Activated CD8-positive, alpha-beta memory T cell treated with anti-CD3 and anti-CD28 coated beads, Interleukin-2, amount 10 ng/mL, durations not matched to agents 7 days and 5 days (primary cell): ENCODE measurements at regions not wholly inside any gene's neighbourhood (a gene's known extent, or its start where the extent isn't known, plus 50 kb on each side); places are given as distances from the start of the nearest gene placed in this dataset.

Experiments used
- ATAC-seq: fragments of 150-1000 bp; cut with Tn5 transposase; one replicate; pipeline ENCODE4 v1.10.0; 2021; ENCODE audit warnings: moderate library complexity
- CTCF ChIA-PET: fragments of 350-600 bp; sonication (Branson Sonifier 250); formaldehyde crosslinking; loops from one replicate; lab custom pipeline; 2021; ENCODE audit warnings: antibody characterized with exemption; lab: Charles Lee
- DNase-seq: peaks from one replicate; pipeline ENCODE4 v3.0.0-alpha.2; 2020
- H3K27ac Mint-ChIP-seq: one replicate; pipeline ENCODE4 v1.8.0; 2021; ENCODE audit warnings: mild to moderate bottlenecking, mixed read lengths
- H3K27me3 Mint-ChIP-seq: one replicate; pipeline ENCODE4 v1.8.0; 2021; ENCODE audit warnings: mixed read lengths
- H3K36me3 Mint-ChIP-seq: one replicate; pipeline ENCODE4 v1.8.0; 2021; ENCODE audit warnings: mild to moderate bottlenecking, mixed read lengths
- H3K4me1 Mint-ChIP-seq: one replicate; pipeline ENCODE4 v1.8.0; 2021; ENCODE audit warnings: mixed read lengths
- H3K4me3 Mint-ChIP-seq: one replicate; pipeline ENCODE4 v1.8.0; 2021; ENCODE audit warnings: mild to moderate bottlenecking, moderate library complexity, mixed read lengths
- H3K9me3 Mint-ChIP-seq: one replicate; pipeline ENCODE4 v1.8.0; 2022; ENCODE audit warnings: low read depth, mixed read lengths

GRCh38 chr2:192480984-192481383, 286.3 kb upstream of the TMEFF2 start:
- ATAC-seq (no peak), DNase-seq (no peak)
- no peak overlapping the region for H3K4me3 Mint-ChIP-seq
- no peaks in the 10 kb centered on the region for H3K9me3 Mint-ChIP-seq
- no peaks in the 10 kb centered on the region for H3K36me3 Mint-ChIP-seq
- H3K27ac Mint-ChIP-seq = no peak overlapping the region
- H3K27me3 Mint-ChIP-seq = no peaks in the 10 kb centered on the region
- CTCF ChIA-PET = no interaction called here
- no peaks in the 10 kb centered on the region for H3K4me1 Mint-ChIP-seq

- H3K36me3 Mint-ChIP-seq = no peaks in the 10 kb centered on the region
- CTCF ChIA-PET = no interaction called here
- peaks cover 2% of the 10 kb centered on the region for H3K9me3 Mint-ChIP-seq
- no peak overlapping the region for H3K27ac Mint-ChIP-seq
- H3K4me1 Mint-ChIP-seq = no peaks in the 10 kb centered on the region
- ATAC-seq (no peak), DNase-seq (no peak)
- no peak overlapping the region for H3K4me3 Mint-ChIP-seq
- H3K27me3 Mint-ChIP-seq = no peaks in the 10 kb centered on the region
These were observed 278.6 kb upstream of the TMEFF2 start for GRCh38 chr2:192473331-192473730.

DNA sequence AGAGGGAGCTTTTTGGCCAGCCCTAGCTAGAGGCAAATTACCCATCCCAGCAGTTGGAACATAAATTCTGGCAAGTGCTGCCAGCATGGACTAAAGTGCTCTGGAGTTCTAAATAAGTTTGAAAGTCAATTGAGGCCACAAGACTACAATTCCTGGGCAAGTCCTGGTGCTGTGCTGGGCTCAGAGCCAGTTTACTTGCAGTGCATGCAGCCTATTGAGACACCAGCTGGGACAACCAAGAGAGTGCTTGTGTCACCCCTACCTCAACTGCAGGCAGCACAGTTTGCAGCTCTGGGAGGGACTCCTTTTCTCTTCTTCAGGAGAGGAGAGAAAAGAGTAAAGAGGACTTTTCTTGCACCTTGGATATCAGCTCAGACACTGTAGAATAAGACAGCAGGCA, 277.2 kb upstream of the TMEFF2 start:
- Mint-ChIP-seq H3K4me1 (no peaks in the 10 kb centered on the region), H3K9me3 (peaks cover 2% of the 10 kb centered on the region), H3K4me3 (no peak overlapping the region), H3K36me3 (no peaks in the 10 kb centered on the region), H3K27ac (no peak overlapping the region), H3K27me3 (no peaks in the 10 kb centered on the region)
- DNase-seq (no peak), ATAC-seq (no peak)
- CTCF ChIA-PET = no interaction called here

DNA sequence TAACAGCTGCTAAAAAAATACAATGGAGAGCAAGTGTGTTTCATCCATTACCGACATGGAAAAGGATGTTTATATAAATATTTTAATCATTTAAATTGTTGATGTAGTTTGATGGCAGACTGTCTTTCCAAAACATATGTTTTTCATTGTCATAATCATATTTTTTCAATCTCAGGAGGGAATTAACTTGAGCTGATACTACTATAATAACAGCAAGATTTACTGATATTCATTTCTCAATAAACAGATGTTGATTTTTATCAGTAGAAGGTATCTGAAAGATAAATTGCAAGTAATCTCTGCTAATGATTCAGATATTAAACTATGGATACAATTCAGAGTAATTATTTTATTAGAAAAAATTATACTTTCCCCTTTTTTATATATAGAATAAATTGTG, 274.9 kb upstream of the TMEFF2 start:
- no peak for ATAC-seq
- Mint-ChIP-seq H3K4me1 (no peaks in the 10 kb centered on the region), H3K9me3 (peaks cover 2% of the 10 kb centered on the region), H3K4me3 (no peak overlapping the region), H3K36me3 (no peaks in the 10 kb centered on the region), H3K27me3 (no peaks in the 10 kb centered on the region), H3K27ac (no peak overlapping the region)
- DNase-seq = no peak
- CTCF ChIA-PET = no interaction called here

GRCh38 chr2:192467953-192468660, 273.4 kb upstream of the TMEFF2 start:
- DNase-seq (no peak), ATAC-seq (no peak)
- CTCF ChIA-PET = no interaction called here
- Mint-ChIP-seq H3K9me3 (no peaks in the 10 kb centered on the region), H3K27ac (no peak overlapping the region), H3K27me3 (no peaks in the 10 kb centered on the region), H3K4me1 (no peaks in the 10 kb centered on the region), H3K36me3 (no peaks in the 10 kb centered on the region), H3K4me3 (no peak overlapping the region)

DNA sequence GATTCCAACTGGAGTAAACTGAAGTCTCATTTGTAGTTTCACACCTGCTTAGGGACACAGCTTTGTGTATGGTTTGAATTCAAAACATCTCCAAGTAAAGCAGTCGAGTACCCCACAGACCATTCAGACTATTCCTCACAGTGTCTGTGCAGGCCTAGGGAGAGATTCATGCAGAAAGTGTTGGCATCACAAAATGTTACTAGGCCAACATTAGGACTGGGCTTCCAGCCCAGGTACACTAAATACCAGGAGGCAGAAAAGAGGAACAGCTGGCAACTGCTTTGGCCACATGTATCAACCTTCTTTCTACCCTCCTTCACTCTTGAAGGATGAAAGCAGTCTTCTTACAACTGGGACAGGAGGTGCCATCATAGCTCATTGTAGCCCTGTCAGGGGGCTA, 270.4 kb upstream of the TMEFF2 start:
- Mint-ChIP-seq H3K27ac (no peak overlapping the region), H3K27me3 (no peaks in the 10 kb centered on the region), H3K36me3 (no peaks in the 10 kb centered on the region), H3K4me1 (no peaks in the 10 kb centered on the region), H3K4me3 (no peak overlapping the region), H3K9me3 (no peaks in the 10 kb centered on the region)
- no peak for ATAC-seq
- DNase-seq = no peak
- CTCF ChIA-PET = no interaction called here

DNA sequence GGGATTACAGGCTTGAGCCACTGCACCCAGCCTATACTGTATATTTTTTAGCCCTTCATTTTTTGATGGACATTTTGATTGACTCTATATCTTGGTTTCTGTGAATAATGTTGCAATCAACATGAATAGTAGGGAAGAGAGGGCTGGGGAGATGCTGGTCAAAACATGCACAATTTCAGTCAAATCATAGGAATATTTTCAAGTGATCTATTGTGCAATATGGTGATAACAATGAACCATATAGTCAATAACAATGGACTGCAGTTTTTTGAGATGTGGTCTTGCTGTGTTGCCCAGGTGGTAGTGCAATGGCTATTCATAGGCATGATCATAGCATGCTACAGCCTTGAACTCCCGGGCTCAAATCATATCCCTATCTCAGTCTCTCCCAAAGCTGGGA, 264.7 kb upstream of the TMEFF2 start:
- Mint-ChIP-seq H3K9me3 (no peaks in the 10 kb centered on the region), H3K4me1 (no peaks in the 10 kb centered on the region), H3K4me3 (no peak overlapping the region), H3K27ac (no peak overlapping the region), H3K36me3 (no peaks in the 10 kb centered on the region), H3K27me3 (no peaks in the 10 kb centered on the region)
- DNase-seq = no peak
- CTCF ChIA-PET = no interaction called here
- no peak for ATAC-seq

- ATAC-seq (no peak), DNase-seq (no peak)
- H3K27ac Mint-ChIP-seq = no peak overlapping the region
- CTCF ChIA-PET = no interaction called here
- H3K36me3 Mint-ChIP-seq = no peaks in the 10 kb centered on the region
- H3K27me3 Mint-ChIP-seq = no peaks in the 10 kb centered on the region
- no peak overlapping the region for H3K4me3 Mint-ChIP-seq
- no peaks in the 10 kb centered on the region for H3K9me3 Mint-ChIP-seq
- H3K4me1 Mint-ChIP-seq = no peaks in the 10 kb centered on the region
These were observed 254.1 kb upstream of the TMEFF2 start for GRCh38 chr2:192448881-192449280.

- H3K27me3 Mint-ChIP-seq = no peaks in the 10 kb centered on the region
- no peaks in the 10 kb centered on the region for H3K36me3 Mint-ChIP-seq
- no peaks in the 10 kb centered on the region for H3K4me1 Mint-ChIP-seq
- no peaks in the 10 kb centered on the region for H3K9me3 Mint-ChIP-seq
- H3K27ac Mint-ChIP-seq = no peak overlapping the region
- no peak overlapping the region for H3K4me3 Mint-ChIP-seq
- CTCF ChIA-PET = no interaction called here
- DNase-seq (no peak), ATAC-seq (no peak)
These were observed 249.6 kb upstream of the TMEFF2 start for GRCh38 chr2:192444286-192444838.

GRCh38 chr2:192443831-192444230, 249.1 kb upstream of the TMEFF2 start:
- Mint-ChIP-seq H3K9me3 (no peaks in the 10 kb centered on the region), H3K27me3 (no peaks in the 10 kb centered on the region), H3K27ac (no peak overlapping the region), H3K4me1 (no peaks in the 10 kb centered on the region), H3K4me3 (no peak overlapping the region), H3K36me3 (no peaks in the 10 kb centered on the region)
- no peak for DNase-seq
- no peak for ATAC-seq
- CTCF ChIA-PET = no interaction called here

- Mint-ChIP-seq H3K27ac (no peak overlapping the region), H3K4me3 (no peak overlapping the region), H3K27me3 (no peaks in the 10 kb centered on the region), H3K9me3 (no peaks in the 10 kb centered on the region), H3K36me3 (no peaks in the 10 kb centered on the region), H3K4me1 (no peaks in the 10 kb centered on the region)
- no peak for DNase-seq
- CTCF ChIA-PET = no interaction called here
- ATAC-seq = no peak
These were observed 243.5 kb upstream of the TMEFF2 start for GRCh38 chr2:192438239-192438638.

DNA sequence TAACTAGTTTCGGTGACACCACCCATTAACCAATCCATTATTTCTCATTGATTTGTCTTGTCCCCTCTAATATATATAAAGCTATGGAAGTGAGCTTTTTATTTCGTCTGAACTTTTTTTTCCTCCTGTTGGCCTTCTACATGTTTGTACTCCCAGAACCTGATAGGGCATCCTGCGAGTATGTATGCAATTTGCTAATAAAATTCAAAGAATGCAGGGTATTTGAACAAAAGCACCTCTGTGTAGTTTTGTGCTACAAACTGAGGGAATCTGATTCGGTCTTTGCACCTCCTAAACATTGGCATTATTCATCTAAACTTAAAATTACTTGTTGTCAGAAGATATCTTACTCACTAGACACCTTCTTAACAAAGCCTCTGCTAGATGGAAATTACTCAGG, 242.9 kb upstream of the TMEFF2 start:
- ATAC-seq (no peak), DNase-seq (no peak)
- H3K27me3 Mint-ChIP-seq = no peaks in the 10 kb centered on the region
- no peaks in the 10 kb centered on the region for H3K9me3 Mint-ChIP-seq
- H3K36me3 Mint-ChIP-seq = no peaks in the 10 kb centered on the region
- no peak overlapping the region for H3K4me3 Mint-ChIP-seq
- CTCF ChIA-PET = no interaction called here
- H3K27ac Mint-ChIP-seq = no peak overlapping the region
- H3K4me1 Mint-ChIP-seq = no peaks in the 10 kb centered on the region

GRCh38 chr2:192424243-192424642, 229.5 kb upstream of the TMEFF2 start:
- Mint-ChIP-seq H3K4me3 (no peak overlapping the region), H3K9me3 (peaks cover 2% of the 10 kb centered on the region), H3K4me1 (no peaks in the 10 kb centered on the region), H3K36me3 (no peaks in the 10 kb centered on the region), H3K27me3 (no peaks in the 10 kb centered on the region), H3K27ac (no peak overlapping the region)
- no peak for DNase-seq
- CTCF ChIA-PET = no interaction called here
- ATAC-seq = no peak

DNA sequence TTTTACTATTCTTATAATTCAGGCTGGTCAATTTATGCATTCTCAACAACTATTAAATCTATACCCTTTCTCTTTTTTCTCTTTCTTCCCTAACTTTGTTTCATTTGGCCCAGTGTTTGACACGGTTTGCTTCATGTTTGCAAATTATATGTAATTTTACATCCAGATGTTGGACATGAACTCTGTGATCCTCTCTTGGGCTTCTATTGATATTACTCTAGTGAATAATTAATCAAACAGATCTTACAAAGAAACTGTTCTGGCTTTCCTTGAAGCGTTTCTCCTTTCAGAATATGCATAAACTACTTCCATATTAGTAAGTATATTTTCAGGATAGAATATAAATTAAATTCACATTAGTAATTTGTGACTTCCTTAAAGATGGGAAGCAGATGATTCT, 225.1 kb upstream of the TMEFF2 start:
- Mint-ChIP-seq H3K27ac (no peak overlapping the region), H3K27me3 (no peaks in the 10 kb centered on the region), H3K4me1 (no peaks in the 10 kb centered on the region), H3K4me3 (no peak overlapping the region), H3K36me3 (no peaks in the 10 kb centered on the region), H3K9me3 (peaks cover 2% of the 10 kb centered on the region)
- no peak for ATAC-seq
- no peak for DNase-seq
- CTCF ChIA-PET = no interaction called here
